NCI-H524 (cell line): ENCODE measurements at regions not wholly inside any gene's neighbourhood (a gene's known extent, or its start where the extent isn't known, plus 50 kb on each side); places are given as distances from the start of the nearest gene placed in this dataset.

Experiments
- DNase-seq, 2 experiments: peaks; one replicate each; lab custom pipeline; 2025; lab: John Stamatoyannopoulos, UW

DNA sequence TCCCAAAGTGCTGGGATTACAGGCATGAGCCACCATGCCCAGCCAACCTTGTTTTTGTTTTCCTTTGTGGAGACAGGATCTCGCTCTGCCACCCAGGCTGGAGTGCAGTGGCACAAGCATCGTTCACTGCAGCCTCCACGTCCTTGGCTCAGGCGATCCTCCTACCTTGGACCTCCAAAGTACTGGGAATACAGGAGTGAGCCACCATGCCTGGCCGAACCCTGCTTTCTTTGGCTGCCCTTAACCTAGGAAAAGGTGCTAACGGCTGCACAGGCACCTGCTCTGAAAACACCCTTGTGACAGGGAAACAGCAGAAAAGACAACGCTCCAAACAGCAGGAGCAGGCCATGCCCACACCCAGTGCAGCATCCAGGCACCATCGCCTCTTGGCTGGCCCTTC lies 71.9 kb downstream of the OAT start:
- no peak for DNase-seq

DNA sequence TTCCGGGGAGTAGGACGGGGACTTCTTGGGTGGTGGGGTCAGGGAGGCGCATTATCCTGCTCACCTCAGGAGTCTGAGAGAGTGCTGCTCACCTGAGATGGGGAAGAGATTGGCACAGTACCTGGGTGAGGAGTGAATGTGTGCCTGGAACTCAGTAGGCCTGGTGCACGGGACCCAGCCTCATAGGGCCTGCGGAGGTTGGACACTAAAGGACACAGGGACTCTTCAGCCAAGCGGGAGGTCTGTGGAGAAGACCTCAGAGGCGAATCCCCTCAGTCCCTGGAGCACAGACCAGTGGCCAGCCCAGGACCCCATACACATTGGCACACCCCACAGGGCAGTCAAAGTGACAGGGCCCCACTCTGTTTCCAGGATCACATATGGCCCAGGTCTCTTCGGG lies 73.2 kb downstream of the OAT start:
- DNase-seq, result no peak

DNA sequence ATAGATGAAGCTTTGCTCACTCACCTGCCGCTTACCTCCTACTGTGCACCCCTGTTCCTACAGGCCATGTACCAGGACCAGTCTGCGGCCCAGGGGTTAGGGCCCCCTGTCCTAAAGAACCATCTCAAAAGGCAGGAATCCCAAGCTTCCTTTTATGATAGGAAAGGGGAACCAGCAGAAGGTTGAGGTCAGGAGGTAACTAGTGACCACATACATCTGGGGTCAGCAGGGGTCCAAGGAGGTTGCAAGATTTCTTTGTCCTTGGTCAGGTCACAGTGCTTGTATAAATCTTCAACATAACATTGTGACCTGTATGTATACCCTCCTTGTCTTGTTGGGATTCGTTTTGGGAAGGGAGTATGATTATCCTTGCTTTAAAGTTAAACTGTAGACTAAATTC lies 73.8 kb downstream of the OAT start:
- DNase-seq, result no peak

DNA sequence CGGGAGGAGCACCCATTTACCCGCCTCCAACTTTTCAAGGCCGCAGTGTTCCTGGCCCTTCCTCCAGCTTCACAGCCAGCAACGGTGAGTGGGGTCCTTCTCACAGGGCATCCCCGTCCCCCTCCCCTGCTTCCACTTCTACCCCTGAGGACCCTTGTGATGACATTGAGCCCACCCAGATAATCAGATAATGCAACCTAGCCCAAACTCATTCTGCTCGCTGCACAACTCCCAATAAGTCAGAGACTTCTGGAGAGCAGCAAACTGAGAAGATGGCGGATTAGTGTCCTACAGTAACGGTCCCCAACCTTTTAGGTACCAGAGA lies 74.5 kb downstream of the OAT start:
- DNase-seq, result no peak

DNA sequence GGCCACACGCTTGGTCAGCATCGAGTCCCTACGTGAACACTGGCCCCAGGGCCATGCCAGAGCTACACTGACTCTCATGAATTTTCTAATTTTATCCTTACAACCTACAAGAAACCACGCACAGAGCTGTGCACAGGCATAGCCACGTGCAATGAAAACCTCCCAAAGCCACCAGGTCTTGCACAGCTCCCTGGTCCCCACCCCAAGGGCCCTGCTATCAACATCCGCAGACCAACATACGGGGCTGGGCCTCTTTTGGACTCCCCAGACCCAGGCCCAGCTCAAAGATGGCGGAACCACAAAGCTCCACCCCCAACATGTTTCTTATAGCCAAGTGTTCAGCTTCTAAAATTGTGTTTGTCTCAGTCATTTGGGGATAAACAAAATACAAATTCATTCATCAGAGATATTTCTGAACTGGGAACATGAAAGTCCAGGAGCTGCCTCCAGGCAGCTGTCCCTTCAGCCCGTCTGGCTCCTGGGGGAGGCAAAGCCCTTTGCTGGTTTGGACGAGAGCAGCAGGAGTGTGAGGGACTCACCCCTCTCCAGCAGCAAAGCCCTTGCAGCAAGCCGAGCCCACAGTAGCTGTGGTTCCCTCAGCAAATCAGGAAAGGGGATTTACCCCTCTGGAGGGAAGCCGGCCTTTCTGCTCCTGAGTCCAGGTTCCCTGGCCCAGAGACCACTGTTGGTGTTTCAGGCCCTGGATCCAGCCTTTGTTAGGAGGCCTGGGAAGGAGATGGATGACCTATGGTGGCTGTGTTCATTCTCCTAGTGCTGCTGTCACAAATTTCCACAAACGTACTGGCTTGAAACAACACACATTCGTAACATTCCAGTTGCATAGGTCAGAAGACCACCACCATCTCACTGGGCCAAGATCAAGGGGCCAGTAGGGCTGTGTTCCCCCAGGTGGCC lies 75.1 kb downstream of the OAT start:
- no peak for DNase-seq

DNA sequence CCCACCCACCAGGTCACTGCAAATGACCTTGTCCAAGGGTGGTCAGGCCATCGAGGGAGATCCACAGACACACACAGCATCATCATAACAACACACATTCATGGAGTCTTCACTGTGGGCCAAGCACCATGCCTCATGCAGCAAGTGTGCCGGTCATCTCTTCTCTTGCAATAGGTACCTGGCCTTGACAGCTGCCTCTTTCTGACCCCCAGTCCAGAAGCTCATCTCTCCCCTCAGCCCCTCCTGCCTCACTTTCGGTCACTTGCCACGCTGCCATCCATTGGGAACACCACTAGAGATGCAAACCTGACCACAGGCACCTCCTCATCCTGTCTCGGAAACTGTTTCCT lies 75.9 kb downstream of the OAT start:
- no peak for DNase-seq

DNA sequence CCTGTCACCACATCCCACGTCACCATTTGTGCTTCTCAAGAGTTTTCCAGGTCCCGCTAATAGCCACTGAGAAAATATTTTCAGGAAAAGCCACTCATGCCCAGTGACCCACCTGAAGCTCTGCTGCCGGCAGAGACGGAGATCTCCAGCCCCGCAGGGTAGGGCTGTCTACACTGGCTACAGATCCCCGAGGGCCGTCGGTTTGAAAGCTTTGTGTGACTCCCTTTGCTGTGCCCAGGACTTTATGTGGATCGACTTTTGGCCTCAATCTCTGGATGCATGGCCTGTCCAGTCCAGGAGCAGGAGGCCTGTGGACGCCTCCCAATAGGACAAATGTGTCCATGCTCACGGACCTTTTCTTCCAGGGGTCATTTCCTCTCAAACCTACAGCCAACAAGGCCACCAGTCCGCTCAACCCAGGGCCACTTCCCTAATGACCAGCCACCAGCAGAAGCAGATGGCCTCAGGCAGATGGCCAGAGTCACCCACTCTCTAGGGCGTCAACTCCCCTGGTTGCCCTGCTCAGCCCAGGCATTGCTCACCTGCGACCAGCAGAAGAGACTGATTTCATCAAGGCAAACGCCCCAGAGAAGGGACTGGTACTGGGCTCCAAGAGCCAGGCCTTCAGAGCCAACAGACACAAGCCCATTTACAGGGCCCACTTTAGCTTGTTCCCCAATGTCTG lies 76.4 kb downstream of the OAT start:
- DNase-seq, result no peak

DNA sequence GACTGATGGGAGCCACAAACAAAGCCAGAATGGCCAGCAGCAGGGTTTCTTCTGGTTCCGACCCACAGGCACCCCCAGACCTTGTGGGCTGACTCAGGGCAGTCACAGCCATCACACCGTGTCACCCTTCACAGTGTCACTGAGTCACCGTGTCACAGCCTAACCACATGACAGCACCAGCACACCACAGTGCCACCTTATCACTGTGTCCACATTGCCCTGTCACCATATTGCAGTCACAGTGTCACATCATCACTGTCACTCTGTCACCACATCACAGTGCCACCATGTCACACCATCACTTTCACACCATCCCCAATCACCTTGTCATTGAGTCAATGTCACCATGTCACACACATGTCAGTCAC lies 77.0 kb downstream of the OAT start:
- no peak for DNase-seq

DNA sequence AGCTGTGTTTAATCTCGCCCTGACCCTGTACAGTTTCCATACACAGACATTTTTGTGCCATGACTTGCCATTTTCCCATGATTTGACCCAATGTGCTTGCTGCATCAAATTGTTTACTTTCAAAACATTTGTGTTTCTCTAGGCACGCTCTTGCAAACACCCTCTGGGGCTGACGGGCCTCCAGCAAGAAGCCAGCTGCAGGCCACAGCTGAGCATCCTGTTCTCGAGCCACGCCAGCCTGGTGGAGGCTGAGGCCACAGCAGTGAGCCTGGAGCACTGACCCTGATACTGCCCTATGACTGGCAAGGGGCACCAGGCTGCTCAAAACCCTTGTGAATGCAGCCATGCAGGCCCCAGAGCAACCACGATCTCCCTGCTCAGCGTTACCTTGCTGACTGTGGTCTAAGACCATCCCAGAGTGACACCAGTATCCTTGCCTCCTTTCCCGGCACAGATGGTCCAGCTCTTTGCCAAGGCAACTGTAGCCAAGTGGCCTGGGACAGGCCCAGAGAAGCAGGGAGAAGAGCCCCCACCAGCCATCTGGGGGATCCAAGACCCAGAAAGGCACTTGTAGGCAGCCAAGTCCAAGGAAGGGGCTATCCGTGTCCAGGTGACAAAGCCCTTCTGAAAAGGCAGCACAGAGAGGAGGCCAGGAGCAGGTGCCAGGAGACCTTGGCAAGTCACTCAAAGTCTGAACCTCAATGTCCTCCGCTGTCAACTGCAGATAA lies 78.5 kb downstream of the OAT start:
- no peak for DNase-seq

DNA sequence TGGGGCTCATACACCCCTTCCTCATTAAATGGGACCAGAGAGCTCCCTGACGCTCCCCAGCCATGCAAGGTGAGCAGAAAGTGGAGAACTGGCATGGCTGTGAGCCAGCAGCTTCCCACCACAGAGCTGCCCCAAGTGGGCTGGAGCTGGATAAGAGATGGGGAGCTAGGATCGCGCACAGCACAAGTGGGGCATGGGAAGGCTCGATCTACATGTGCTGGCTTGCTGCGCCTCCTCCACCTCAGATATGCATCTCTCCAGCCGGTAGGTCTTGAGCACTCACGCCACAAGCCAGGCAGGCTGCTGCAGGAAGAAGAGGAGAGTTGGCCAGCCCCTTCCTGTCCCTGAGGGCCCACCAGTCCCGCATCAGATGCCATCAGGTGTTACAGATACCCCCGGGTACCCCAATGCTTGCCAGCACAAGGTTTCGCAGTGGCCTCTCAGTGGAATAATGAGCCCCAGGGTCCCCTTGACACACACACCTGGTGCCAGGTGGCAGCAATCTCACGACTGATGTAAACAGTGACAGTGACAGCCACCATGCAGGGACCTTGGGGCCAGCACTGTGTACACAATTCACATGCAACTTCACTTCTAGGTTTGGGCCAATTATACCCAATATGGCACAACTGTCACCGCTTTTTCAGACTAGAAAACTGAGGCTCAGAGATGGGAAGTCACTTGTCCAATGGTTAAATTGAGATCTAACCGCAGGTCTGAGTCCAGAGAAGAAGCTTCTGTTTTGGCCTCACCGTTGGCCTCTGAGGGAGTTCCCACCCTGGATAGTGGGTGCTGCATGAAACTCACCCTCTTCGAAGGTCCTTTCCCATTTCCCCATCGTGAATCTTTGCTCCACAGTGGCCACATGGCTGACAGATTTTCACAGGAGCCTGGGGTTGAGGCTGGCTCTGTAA lies 79.3 kb downstream of the OAT start:
- no peak for DNase-seq

DNA sequence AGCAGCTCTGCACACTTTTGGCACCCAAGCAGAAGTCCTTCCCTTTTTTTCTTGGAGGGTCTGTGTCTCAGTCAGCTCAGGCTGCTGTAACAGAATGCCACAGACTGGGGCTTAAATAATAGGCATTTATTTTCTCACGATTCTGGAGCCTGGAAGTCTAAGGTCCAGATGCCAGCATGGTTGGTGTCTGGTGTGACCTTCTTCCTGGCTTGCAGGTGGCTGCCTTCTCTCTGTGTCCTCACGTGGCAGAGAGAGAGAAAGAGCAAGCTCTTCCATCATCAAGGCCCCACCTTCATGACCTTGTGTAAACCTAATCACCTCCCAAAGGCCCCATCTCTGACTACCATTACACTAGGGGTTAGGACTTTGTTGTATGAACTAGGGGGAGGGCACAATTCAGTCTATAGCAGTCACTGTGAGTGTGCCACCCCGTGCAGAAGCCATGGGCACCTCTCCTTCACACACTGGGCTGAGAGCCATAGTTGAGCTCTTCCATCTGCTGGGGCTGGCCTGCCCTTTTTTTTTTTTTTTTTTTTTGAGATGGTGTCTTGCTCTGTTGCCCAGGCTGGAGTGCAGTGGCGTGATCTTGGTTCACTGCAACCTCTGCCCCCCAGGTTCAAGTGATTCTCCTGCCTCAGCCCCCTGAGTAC lies 80.3 kb downstream of the OAT start:
- no peak for DNase-seq

DNA sequence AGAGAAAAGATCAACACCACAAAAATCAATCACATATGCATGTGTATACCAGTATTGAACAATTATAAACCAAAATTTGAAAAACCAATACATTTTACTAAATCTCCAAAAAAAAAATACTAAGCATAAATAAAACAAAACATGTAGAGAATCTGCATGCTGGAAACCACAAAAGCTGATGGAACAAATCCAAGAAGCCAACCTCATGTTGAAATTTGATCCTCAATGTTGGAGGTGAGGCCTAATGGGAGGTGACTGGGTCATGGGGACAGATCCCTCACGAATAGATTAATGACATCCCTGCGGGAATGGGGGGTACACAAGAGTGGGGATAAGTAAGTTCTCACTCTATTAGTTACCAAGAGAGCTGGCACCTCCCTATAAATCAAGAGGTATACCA lies 82.5 kb downstream of the OAT start:
- no peak for DNase-seq

DNA sequence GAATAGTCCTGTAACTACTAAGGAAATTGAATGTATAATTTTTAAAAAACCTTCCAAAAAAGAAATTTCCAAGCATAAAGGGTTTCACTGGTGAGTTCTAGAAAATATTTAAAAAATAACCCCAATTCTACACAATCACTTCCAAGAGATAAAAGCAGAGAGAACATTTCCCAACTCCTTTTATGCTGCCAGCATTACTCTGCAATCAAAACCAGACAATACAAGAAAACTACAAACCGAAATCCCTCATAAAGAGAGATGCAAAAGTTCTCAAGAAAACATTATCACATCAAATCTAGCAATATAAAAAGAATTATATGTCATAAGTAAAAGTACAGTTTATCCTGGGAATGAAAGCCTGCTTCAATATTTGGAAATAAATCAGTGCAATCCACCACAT lies 84.8 kb downstream of the OAT start:
- no peak for DNase-seq

DNA sequence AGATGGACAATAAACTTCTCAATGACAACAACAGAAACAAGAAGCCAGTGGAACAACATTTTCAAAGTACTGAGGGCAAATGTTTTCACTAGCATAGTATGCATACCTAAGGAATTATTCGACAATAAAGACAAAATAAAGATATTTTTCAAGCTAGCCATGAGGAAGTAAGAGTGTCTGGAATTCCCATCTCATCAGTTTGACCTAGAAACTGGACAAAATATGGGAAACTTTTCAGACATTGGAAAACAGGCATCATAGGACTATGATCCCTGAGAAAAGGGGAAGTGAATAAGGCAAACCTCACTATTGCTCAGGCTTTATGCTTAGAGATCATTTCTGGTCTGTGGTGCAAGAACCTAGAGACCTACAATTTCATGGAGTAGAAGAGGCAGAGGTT lies 86.3 kb downstream of the OAT start:
- no peak for DNase-seq

DNA sequence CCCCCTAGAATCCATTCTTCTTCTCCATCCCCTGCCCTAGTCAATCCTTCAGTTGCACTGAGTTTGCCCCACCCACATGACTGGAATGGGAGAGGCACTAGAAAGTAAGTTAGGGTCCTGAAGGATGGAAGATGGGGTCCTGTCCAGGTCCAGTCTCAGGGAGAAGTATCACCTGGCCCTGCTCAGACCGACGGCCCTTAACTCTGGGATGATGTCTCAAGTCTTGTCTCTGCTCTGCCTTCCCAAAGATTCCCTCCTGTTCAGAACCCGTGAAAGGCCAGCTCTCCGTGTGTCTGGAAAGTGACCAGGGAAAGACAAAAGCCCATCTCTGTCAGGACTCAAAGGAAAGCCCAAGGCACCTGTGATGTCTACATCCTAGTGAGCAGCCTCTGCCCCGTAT lies 88.8 kb downstream of the OAT start:
- no peak for DNase-seq

DNA sequence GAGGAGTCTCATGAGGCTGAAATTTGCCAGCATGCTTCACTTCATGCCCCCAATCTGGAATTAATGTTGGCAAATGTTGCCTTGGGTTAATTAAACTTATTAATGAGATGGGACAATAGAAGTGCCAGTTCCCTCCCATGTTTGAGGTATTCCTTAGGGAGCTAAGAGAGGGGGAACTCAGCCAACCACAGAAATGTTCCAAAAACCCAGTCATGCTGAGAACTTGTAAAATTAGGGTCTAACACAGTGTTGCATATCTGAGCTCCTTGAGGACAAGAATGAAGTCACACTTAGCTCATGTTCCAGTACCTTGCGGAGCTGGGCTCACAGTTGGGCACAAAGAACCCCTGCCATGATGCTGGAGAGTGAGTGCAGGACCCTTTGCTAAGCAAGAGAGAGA lies 89.4 kb downstream of the OAT start:
- no peak for DNase-seq

DNA sequence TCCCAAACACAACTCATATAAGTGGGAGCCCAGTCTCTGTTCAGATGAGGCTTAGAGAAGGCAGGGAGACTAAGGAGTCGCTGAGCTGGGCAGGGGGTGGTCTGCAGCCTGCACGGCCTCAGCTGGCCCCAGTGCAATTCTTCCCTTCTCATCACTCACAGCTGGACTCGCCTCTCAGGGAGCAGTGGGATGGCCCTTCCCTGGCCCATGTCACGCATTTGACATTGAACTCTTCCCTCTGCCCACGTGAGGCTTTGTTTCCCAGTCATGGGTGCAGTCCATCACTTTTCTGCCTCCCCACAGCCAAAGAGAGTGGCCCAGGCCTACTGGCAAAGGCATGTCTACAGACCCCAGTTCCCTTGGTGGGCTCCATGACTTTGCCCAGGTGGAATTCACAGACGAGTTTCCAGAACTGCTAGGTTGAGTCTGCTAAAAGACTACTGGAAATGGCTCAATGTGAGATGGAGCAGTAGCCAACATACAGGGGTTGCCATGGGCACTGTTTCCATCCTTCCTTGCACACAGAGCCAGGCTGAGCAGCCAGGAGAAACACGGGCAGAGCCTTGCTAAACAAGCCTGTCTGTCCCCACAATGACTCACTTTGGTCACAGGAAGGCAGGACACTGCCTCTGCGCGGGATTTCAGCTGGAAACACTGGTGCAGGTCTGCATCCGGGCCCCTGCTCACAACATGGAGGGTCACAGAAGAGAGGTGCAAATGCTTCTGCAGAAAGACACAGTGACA lies 90.1 kb downstream of the OAT start:
- no peak for DNase-seq

DNA sequence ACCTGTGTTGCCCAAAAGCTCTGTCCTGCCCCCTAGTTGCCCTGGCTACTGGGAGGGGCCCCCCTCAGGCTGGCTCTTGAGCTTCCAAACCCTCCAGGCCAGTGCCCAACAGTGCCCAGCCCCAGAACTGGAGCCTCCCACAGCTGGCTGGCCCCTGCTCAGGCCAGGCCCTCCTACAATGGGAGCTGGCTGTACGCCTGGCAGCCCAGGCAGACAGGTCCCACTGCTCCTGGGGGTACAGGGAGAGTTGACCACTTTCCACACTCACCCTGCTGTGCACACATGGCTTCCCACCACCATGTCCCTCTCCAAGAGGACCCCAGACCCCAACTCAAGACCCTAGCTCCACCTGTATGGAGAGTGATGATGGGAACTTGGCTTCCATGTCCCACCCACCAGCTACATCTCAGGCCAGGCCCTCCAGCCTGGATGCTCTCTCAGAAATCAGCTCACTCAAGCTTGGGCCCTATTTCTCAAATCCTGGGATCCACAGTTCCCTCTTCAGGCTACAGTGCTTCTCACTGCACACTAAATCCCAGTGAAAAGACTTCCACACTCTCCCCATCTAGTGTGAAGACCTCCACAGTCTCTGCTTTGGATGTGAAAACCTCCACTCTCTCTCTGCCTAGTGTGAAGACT lies 92.6 kb downstream of the OAT start:
- DNase-seq, result no peak

DNA sequence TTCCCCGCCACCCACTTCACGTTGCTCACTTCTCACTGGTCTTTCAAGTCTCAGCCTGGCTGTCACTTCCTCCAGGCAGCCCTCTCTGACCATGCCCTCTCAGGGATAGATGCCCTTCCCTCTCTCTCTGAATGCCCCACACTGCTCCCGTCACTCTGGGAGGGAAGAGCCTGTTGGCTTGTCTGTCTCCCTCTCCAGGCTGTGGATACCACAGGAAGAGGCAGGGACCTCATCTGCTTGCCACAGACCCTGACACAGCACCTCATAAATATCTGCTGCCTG lies 93.1 kb downstream of the OAT start:
- DNase-seq, result no peak

DNA sequence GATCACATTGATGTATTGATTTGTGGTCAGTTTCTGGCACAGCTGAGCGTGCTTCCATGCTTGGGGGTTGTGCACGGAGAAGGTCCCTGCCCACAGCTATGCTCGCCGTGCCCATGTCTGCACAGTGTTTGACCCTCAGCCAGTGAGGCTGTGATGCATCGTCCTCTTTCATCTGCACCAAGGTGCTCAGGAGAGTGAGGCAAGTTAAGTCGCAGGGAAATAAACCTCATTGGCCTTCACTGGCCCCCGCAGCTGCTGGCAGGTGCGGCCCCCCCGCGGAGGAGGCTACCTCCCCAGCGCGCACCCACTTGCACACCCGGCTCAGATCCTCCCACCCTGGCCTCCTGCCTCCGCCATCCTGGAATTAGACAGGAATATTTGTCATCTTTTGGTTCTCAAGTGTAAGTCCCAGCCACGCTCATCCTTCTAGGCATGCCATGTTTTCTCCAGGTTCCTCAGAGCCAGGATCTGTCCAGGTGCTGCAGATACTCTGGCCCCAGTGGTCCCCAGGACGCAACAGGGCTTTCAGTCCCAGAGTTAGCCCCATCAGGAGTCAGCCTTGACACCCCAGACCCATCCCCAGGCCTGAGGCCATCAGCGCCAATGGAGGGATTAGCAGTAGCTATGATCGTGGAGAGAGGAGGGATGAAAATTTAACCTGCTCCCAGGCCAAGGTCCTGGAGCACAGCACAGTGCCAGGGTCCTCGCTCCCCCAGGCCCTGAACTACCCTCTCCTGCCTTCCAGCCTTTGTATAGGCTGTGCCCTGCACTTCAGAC lies 93.7 kb downstream of the OAT start:
- DNase-seq, result no peak
